ENCODE measurements at regions not wholly inside any gene's neighbourhood (a gene's known extent, or its start where the extent isn't known, plus 50 kb on each side); places are given as distances from the start of the nearest gene placed in this dataset.

DNA sequence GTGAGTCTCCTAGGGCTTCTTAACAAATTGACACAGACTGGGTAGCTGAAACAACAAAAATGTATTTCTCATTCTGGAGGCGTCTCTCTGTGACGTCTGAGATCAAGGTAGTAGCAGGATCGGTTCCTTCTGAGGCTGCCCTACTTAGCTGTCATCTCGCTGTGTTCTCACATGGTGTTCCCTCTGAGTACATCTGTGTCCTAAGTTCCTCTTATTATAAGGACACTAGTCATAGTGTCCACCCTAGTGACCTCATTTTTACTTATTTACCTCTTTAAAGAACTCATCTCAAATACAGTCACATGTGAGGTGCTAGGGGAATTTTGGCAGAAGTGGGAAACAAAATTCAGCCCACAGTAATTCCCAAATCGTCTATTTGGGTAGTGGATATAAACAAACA, 529.1 kb downstream of the NPIPA7 start:
- Histone ChIP-seq H3K27ac (ENCODE audit: extremely low read depth, low read depth, low read length) (no peak overlapping the region), H3K36me3 (ENCODE audit: control insufficient read depth in 2 of 2, insufficient read depth in 1 of 2, low read length in 2 of 2) (no peaks in the 10 kb centered on the region), H3K9me3 (ENCODE audit: control insufficient read depth, insufficient read depth, low read depth, low read length) (no peaks in the 10 kb centered on the region), H3K4me3 (ENCODE audit: low read depth, low read length) (no peak overlapping the region), H3K4me1 (ENCODE audit: control insufficient read depth, insufficient read depth, low read length) (no peaks in the 10 kb centered on the region)
- CTCF ChIA-PET, result no interaction called here
- TF ChIP-seq, protein P1, sequence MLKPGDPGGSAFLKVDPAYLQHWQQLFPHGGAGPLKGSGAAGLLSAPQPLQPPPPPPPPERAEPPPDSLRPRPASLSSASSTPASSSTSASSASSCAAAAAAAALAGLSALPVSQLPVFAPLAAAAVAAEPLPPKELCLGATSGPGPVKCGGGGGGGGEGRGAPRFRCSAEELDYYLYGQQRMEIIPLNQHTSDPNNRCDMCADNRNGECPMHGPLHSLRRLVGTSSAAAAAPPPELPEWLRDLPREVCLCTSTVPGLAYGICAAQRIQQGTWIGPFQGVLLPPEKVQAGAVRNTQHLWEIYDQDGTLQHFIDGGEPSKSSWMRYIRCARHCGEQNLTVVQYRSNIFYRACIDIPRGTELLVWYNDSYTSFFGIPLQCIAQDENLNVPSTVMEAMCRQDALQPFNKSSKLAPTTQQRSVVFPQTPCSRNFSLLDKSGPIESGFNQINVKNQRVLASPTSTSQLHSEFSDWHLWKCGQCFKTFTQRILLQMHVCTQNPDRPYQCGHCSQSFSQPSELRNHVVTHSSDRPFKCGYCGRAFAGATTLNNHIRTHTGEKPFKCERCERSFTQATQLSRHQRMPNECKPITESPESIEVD (tag by site-specific recombination; IDR thresholded peaks at IDR 0.05), result no peak
- TF ChIP-seq RBAK (tag by site-specific recombination; IDR thresholded peaks at IDR 0.05) (no peak), SETDB1 (IDR thresholded peaks at IDR 0.05; ENCODE audit: insufficient read length, low read length) (no peak)
- POLR2A ChIA-PET, result no interaction called here

GRCh38 chr16:16909126-16909525, 530.2 kb downstream of the NPIPA7 start:
- POLR2A ChIA-PET, result no interaction called here
- Histone ChIP-seq H3K4me1 (ENCODE audit: control insufficient read depth, insufficient read depth, low read length) (no peaks in the 10 kb centered on the region), H3K27ac (ENCODE audit: extremely low read depth, low read depth, low read length) (no peak overlapping the region), H3K9me3 (ENCODE audit: control insufficient read depth, insufficient read depth, low read depth, low read length) (no peaks in the 10 kb centered on the region), H3K36me3 (ENCODE audit: control insufficient read depth in 2 of 2, insufficient read depth in 1 of 2, low read length in 2 of 2) (no peaks in the 10 kb centered on the region), H3K4me3 (ENCODE audit: low read depth, low read length) (no peak overlapping the region)
- CTCF ChIA-PET, result interaction anchor here (0.7 kb wide), 1 partner anchor 63 kb away, joined by 3 read pairs; no protein-coding TSS in a partner anchor
- TF ChIP-seq ZNF513 (tag by site-specific recombination; IDR thresholded peaks at IDR 0.05) (no peak), REPIN1 (tag by site-specific recombination; IDR thresholded peaks at IDR 0.05; ENCODE audit: low read depth) (no peak), ZNF132 (tag by site-specific recombination; IDR thresholded peaks at IDR 0.05; ENCODE audit: borderline replicate concordance) (no peak), ZNF704 (tag by site-specific recombination; IDR thresholded peaks at IDR 0.05) (no peak), ZSCAN30 (tag by site-specific recombination; IDR thresholded peaks at IDR 0.05) (no peak), ZNF548 (tag by site-specific recombination; IDR thresholded peaks at IDR 0.05) (no peak), ZFP69B (tag by site-specific recombination; IDR thresholded peaks at IDR 0.05) (no peak), KLF16 (tag by site-specific recombination; IDR thresholded peaks at IDR 0.05) (no peak), ZNF549 (tag by site-specific recombination; IDR thresholded peaks at IDR 0.05) (no peak), ZNF112 (tag by site-specific recombination; IDR thresholded peaks at IDR 0.05) (no peak)

GRCh38 chr16:16910666-16911065, 531.7 kb downstream of the NPIPA7 start:
- TF ChIP-seq ZNF416 (tag by site-specific recombination; IDR thresholded peaks at IDR 0.05) (no peak), ZNF610 (tag by site-specific recombination; IDR thresholded peaks at IDR 0.05; ENCODE audit: borderline replicate concordance) (no peak), ZNF10 (tag by site-specific recombination; IDR thresholded peaks at IDR 0.05) (no peak)
- TF ChIP-seq, protein P2, sequence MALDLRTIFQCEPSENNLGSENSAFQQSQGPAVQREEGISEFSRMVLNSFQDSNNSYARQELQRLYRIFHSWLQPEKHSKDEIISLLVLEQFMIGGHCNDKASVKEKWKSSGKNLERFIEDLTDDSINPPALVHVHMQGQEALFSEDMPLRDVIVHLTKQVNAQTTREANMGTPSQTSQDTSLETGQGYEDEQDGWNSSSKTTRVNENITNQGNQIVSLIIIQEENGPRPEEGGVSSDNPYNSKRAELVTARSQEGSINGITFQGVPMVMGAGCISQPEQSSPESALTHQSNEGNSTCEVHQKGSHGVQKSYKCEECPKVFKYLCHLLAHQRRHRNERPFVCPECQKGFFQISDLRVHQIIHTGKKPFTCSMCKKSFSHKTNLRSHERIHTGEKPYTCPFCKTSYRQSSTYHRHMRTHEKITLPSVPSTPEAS (tag by site-specific recombination; IDR thresholded peaks at IDR 0.05), result no peak
- CTCF ChIA-PET, result no interaction called here
- no peak overlapping the region for H3K27ac ChIP-seq (ENCODE audit: extremely low read depth, low read depth, low read length)
- H3K9me3 ChIP-seq (ENCODE audit: control insufficient read depth, insufficient read depth, low read depth, low read length), result no peaks in the 10 kb centered on the region
- no peak overlapping the region for H3K4me3 ChIP-seq (ENCODE audit: low read depth, low read length)
- POLR2A ChIA-PET, result no interaction called here
- H3K4me1 ChIP-seq (ENCODE audit: control insufficient read depth, insufficient read depth, low read length), result no peaks in the 10 kb centered on the region
- no peaks in the 10 kb centered on the region for H3K36me3 ChIP-seq (ENCODE audit: control insufficient read depth in 2 of 2, insufficient read depth in 1 of 2, low read length in 2 of 2)

Data from HEK293 (cell line).